ENCODE measurements at regions not wholly inside any gene's neighbourhood (a gene's known extent, or its start where the extent isn't known, plus 50 kb on each side); places are given as distances from the start of the nearest gene placed in this dataset.

GRCh38 chr3:22922317-22922716 lies 280.8 kb upstream of the UBE2E2 start:
- H3K4me3 ChIP-seq (ENCODE audit: low read depth in 1 of 2, low read length in 2 of 2): no peak overlapping the region
- H2AFZ ChIP-seq (ENCODE audit: low read depth, low read length): no peak overlapping the region
- H3K27me3 ChIP-seq (ENCODE audit: insufficient read depth, low read length, poor library complexity): no peaks in the 10 kb centered on the region
- H3K36me3 ChIP-seq (ENCODE audit: insufficient read depth, low read length): no peaks in the 10 kb centered on the region
- no peaks in the 10 kb centered on the region for H3K4me1 ChIP-seq (ENCODE audit: insufficient read depth, low read length)
- H3K27ac ChIP-seq (ENCODE audit: low read length): no peak overlapping the region
- H3K9ac ChIP-seq (ENCODE audit: low read depth, low read length): no peak overlapping the region
- no peaks in the 10 kb centered on the region for H3K79me2 ChIP-seq (ENCODE audit: insufficient read depth, low read length)
- ATAC-seq (ENCODE audit: insufficient read depth, low read depth) (no peak), DNase-seq (no peak)
- no peaks in the 10 kb centered on the region for H4K20me1 ChIP-seq (ENCODE audit: insufficient read depth, low read length)
- H3K9me3 ChIP-seq (ENCODE audit: insufficient read depth, low read length, severe bottlenecking): no peaks in the 10 kb centered on the region
- no peak overlapping the region for H3K4me2 ChIP-seq (ENCODE audit: insufficient read depth, low read length)
- TF ChIP-seq EZH2 (IDR thresholded peaks at IDR 0.05; ENCODE audit: borderline replicate concordance, low read depth, low read length, severe bottlenecking) (no peak), CTCF (IDR thresholded peaks at IDR 0.05; ENCODE audit: borderline replicate concordance, extremely low read depth, low read length, poor library complexity, severe bottlenecking) (peak; percentile 43)

GRCh38 chr3:22923711-22924110 lies 279.4 kb upstream of the UBE2E2 start:
- Histone ChIP-seq H3K27ac (ENCODE audit: low read length) (no peak overlapping the region), H3K9me3 (ENCODE audit: insufficient read depth, low read length, severe bottlenecking) (no peaks in the 10 kb centered on the region), H3K9ac (ENCODE audit: low read depth, low read length) (no peak overlapping the region), H3K36me3 (ENCODE audit: insufficient read depth, low read length) (no peaks in the 10 kb centered on the region), H3K4me3 (ENCODE audit: low read depth in 1 of 2, low read length in 2 of 2) (no peak overlapping the region), H4K20me1 (ENCODE audit: insufficient read depth, low read length) (no peaks in the 10 kb centered on the region), H3K79me2 (ENCODE audit: insufficient read depth, low read length) (no peaks in the 10 kb centered on the region), H3K27me3 (ENCODE audit: insufficient read depth, low read length, poor library complexity) (no peaks in the 10 kb centered on the region), H3K4me2 (ENCODE audit: insufficient read depth, low read length) (no peak overlapping the region), H3K4me1 (ENCODE audit: insufficient read depth, low read length) (no peaks in the 10 kb centered on the region), H2AFZ (ENCODE audit: low read depth, low read length) (no peak overlapping the region)
- DNase-seq (no peak), ATAC-seq (ENCODE audit: insufficient read depth, low read depth) (no peak)
- no peak for TF ChIP-seq CTCF (IDR thresholded peaks at IDR 0.05; ENCODE audit: borderline replicate concordance, extremely low read depth, low read length, poor library complexity, severe bottlenecking)
- TF ChIP-seq EZH2 (IDR thresholded peaks at IDR 0.05; ENCODE audit: borderline replicate concordance, low read depth, low read length, severe bottlenecking): no peak

- DNase-seq (no peak), ATAC-seq (ENCODE audit: insufficient read depth, low read depth) (no peak)
- Histone ChIP-seq H3K4me1 (ENCODE audit: insufficient read depth, low read length) (no peaks in the 10 kb centered on the region), H3K36me3 (ENCODE audit: insufficient read depth, low read length) (no peaks in the 10 kb centered on the region), H2AFZ (ENCODE audit: low read depth, low read length) (no peak overlapping the region), H3K27ac (ENCODE audit: low read length) (no peak overlapping the region), H3K4me2 (ENCODE audit: insufficient read depth, low read length) (no peak overlapping the region), H3K79me2 (ENCODE audit: insufficient read depth, low read length) (no peaks in the 10 kb centered on the region), H3K9ac (ENCODE audit: low read depth, low read length) (no peak overlapping the region), H4K20me1 (ENCODE audit: insufficient read depth, low read length) (no peaks in the 10 kb centered on the region), H3K4me3 (ENCODE audit: low read depth in 1 of 2, low read length in 2 of 2) (no peak overlapping the region), H3K27me3 (ENCODE audit: insufficient read depth, low read length, poor library complexity) (no peaks in the 10 kb centered on the region), H3K9me3 (ENCODE audit: insufficient read depth, low read length, severe bottlenecking) (no peaks in the 10 kb centered on the region)
- TF ChIP-seq CTCF (IDR thresholded peaks at IDR 0.05; ENCODE audit: borderline replicate concordance, extremely low read depth, low read length, poor library complexity, severe bottlenecking): no peak
- TF ChIP-seq EZH2 (IDR thresholded peaks at IDR 0.05; ENCODE audit: borderline replicate concordance, low read depth, low read length, severe bottlenecking): no peak
Observed at GRCh38 chr3:22928216-22929110, 274.7 kb upstream of the UBE2E2 start.

Data from DND-41 (cell line).